LoVo (cell line): ENCODE measurements at regions not wholly inside any gene's neighbourhood (a gene's known extent, or its start where the extent isn't known, plus 50 kb on each side); places are given as distances from the start of the nearest gene placed in this dataset.
"Not testable (repeated sequence)": the region's sequence is repeated elsewhere in the genome, so short reads cannot be mapped to it uniquely, and the experiment has no call there.

Source experiments
- DNase-seq: peaks from one replicate; pipeline ENCODE4 v3.0.0-alpha.2; 2016; ENCODE audit warnings: low spot score

DNA sequence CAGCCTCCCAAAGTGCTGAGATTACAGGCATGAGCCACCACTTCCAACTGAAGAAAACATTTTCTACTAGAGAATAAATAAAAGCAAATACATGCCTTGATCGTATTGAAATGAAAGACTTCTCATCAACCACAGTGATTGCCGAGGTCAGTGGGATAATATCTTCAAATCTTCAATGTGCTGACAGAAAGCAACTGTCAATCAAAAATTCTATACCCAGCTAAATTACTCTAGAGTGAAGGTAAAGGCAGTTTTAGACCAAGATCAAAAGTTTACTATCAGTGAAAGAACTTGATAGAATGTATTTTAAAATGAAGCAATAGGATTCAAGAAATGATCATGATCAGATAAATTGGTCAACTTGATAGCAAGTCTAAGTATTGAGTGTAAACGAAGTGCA is 130.6 kb downstream of the BRD1 start:
- no peak for DNase-seq

DNA sequence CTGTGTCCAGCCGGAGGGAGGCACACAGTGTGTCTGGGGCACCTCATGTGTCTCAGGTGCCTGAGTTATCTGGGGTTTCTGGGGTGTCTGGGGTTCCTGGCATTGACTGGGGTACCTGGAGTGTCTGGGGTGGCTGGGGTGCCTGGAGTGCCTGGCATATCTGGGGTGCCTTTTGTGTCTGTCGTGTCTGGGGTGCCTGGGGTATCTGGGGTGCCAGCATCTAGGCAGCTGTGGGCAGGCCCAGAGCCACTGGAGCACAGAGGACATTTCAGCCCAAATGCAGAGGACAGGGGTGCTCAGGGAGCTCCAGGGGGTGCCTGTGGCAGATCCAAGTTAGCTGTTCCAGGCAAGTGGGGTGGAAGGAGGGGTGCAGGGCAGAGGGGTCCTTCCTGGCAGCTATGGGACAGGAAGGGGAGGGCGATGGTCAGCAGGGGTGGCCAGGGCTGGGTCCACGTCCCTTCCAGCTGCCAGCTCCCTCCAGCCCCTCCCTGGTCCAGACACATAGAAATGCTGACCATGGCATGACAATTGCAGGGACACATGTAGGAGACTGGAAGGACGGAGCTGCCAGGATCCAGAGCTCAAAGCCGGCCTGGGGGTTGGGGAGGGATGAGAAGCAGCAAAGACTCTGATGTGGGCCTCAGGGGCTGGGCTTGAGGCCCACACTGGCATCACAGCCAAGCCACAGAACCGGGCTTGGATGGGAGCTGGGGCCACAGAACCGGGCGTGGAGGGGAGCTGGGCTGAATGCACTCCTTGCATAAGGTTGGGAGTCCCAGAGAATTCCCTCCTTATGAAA is 133.0 kb downstream of the BRD1 start:
- no peak for DNase-seq

DNA sequence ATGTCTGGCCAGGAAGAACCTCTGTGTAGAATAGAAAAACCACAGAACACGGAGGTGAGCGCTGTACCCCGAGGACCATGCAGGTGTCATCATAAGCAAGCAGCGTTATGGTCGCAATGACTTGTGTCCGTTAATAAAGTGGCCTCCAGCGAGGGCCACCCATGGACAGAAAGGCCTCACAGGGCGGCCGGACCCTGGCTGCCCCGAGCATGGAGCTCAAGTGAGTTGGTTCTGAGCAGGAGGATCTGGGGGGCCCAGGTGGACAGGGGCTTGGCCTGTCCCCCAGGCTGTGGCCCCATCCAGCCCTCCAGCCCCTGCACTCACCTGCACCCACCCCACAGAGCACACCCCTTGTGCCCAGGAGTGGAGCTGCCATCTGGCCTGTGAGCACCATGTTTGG is 133.8 kb downstream of the BRD1 start:
- DNase-seq = no peak

DNA sequence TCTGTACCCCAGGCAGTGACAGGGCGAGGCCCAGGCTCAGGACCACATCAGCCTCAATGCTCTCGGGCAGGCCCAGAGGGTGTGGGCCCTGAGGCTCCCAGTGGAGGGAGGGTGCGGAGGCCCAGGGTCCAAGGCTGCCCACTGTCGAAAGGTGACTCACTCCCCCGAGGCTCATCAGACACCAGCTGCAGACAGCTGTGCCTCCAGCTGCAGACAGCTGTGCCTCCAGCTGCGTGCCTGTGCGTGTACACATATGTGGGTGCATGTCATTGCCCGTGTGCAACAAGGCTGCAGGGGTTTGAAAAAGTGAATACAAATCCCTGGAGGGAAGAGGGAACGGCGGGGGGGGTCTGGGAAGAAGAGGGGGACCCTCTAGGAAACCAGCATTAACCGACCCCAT is 134.3 kb downstream of the BRD1 start:
- no peak for DNase-seq

DNA sequence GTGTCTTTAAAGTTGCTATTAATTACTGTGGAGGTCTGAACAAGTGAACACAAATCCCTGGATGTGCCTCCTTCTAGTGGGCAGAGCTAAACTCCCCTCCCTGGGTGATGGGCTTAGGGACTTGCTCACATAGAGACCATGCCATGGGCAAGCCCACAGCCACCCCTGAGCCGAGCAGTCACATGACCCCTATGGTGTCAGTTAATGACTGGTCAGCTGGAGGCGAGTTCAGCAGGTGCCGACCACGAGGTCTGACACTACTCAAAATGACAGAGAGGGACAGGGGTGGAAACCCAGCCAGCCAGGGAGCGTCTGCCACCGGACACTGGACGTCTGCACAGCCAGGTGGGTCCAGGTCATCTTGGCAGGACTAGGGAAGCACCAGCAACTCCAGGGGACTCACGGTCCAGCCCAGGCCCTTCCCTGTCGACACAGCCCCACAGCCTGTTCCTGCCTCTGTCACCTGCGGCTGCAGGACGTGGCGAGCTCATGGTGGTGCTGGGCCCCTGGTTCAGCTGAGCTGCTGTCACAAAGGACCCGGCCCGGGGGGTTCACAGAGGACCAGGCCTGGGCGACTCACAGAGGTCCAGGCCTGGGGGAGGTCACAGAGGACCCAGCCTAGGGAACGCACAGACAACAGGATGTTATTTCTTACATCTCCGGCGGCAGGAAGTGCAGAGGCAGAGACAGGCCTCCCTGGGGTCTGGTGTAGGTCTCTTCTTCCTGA is 135.0 kb downstream of the BRD1 start:
- DNase-seq = no peak

DNA sequence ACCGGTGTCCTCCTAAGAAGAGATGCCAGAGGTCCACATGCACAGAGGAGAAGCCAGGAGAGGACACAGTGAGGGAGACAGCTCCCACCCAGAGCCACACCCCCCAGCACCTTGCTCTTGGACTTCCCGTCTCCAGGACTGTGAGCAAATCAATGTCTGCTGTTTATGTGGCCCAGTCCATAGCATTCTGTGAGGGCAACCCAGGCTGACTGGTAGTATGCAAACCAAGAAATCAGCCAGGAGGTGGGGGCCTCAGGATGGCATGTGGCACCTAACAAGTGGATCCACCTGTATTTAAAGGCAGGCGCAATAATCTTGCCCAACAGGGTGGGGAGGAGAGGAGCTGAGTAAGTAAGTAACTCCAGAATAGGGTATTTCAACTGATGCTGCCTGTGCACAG is 136.4 kb downstream of the BRD1 start:
- DNase-seq = no peak

DNA sequence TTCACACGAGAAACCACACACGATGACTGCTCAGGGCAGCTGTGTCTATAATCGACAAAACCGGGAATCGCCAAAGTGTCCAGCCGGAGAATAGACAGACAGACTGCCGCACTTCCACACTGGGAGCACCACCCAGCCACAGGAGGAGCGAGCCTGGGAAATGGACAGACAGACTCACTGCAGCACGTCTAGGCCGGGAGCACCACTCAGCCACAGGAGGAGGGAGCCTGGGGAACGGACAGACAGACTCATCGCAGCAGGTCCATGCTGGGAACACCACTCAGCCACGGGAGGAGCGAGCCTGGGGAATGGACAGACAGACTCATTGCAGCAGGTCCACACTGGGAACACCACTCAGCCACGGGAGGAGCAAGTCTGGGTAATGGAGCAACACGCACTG is 137.2 kb downstream of the BRD1 start:
- DNase-seq = no peak

DNA sequence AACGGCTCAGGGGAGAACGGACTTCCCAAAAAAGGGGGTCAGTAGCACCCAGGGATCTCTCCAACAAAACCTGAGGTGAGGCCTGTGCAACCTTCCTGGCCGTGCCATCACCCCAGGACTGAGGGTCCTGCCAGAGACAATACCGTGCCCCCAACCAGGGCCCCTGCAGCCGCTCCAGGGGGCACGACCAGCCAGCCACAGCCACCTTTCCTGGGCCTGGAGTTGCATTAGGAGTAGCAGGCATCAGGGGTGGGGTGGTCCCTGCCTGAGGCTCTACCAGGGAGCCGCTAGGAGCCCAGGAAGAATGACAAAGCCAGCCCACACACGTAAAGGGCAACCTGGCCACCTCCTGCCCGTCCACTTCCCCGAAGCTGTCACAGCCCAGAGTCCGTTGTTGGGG is 137.8 kb downstream of the BRD1 start:
- DNase-seq = no peak

DNA sequence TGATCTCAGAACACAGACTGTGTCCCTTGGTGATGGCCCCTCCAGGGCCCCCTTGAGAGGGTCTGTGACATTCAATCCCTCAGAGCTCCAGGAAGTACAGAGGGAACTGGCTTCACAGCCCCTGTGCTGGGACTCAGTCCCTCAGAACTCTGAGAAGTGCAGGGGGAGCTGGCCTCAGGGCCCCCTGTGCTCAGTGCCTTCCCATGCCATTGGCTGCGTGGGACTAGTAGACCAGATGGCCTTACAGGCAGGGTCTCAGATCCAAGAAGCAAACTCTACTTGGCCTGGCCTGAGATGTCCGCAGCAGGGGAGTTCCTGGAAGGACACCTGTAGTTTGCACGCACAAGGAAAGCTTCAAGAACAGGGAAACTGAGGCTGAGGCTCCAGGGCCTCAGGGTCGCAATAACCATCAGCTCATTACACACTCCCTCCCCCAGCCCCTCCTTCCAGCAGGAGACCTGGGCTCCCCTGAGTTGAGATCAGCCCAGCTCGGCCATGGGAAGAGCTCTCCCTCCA is 138.4 kb downstream of the BRD1 start:
- no peak for DNase-seq

DNA sequence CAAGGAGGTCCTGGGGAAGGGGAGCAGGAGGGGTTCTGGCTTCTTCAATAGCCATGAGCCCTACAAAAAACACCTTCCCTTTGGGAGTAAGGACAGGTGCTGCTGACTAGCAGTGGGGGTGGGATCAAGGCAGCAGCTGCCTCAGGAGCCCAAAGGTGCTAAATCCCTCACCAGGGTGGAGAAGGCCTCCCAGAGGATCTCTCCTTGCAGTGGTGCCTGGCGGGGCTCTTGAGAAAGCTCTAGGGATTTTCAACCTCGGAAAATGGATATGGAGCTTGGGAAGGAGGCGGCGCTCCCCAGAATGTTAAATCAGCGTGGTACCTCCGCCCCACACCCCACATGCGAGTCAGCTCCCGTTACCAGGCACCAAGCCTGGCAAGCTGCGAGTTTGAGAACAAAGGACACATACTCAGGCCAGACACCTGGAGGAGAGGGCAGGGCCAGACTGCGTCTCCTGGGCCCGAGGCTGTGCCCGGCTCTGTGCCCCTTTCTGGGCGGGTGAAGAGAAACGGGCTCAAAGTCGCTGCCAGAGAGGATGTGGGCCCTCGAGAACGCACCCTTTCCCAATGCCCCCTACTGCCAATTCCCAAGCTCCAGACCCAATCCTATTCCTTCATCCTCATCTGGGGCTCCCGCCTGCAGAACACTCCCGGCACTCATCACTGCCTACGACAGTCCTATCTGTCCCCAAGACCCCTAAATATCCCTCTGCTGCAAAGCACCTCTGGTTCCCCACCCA is 139.0 kb downstream of the BRD1 start:
- DNase-seq = no peak

DNA sequence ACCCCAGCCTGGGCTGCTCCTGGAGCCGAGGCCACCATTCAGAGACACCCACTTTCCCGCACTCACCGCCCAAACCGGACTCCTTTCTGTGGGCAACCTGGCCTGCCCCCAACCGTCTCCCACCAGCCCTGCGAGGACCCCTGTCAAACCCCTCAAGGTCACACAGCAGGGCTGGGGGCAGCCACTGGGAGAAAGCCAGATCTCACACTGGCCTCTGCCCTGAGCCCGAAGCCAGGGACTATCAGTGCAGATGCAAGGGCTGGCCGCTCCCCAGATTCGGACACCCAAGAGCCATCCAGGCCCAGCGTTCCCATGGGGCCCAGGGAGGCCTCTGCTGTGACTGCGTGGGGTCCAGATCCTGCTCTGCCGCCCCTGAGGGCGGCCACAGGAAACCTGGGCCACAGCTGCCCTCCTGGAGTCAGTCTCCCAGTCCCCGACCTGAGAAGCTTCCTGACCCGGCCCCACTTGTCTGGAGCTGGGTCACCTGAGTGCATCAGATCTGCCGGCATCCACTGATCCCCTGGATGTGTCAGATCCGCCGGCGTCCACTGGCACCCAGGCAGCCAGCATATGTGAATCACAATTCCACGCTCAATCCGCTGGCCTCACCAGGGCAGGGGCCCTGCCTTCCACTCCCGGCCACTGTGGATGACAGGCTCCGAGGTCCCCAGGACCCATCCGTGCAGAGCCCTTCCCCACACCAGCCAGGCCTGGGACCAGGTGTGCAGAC is 139.7 kb downstream of the BRD1 start:
- no peak for DNase-seq

DNA sequence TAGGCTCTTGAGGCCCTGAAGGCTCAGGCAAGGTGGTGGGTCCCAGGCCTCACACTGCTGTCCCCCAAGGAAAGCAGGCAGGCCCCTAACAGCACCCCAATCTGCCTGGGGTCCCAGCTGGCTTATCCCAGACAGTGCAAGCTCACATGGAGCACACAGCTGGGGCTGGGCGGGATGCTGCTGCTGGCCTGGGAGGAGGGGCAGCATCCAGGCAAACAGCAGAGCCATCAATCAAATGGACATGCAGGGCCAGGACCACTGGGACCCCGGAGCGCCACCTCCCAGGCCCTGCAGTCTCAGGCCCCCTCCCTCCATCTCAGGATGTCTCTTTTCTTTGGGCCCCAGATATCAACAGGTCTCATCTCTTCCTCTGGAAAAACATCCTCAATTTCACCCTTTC is 140.3 kb downstream of the BRD1 start:
- DNase-seq = no peak

DNA sequence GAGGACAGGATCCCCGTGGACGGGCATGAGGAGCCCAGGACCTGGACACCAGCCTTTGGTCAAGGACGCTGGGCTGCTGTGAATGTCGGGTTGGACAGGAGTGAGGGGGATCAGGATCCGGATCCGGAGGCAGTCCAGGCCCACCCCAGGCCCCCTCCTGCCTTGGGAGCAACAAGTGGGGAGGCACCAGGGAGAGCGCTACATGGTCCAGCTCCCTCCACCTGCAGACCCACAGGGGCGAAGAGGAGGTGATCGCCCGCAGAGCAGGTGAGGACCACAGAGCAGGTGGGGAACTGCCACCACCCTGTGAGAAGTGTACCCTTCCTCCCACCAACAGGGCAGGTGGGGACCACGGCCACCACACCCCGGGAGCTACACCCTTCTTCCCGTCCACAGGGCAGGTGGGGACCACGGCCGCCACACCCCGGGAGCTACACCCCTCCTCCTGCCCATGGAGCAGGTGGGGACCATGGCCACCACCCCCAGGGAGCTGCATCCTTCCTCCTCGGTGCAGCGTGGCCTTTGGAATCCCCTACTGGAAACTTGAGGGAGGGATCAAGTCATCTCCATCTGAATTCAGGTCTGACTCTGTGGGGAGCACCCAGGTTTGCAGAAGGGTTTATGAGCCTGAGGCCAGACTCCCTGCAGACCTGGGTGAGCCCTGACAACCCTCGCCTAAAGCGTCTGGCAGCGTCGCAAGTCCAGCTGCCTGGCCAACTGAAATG is 141.0 kb downstream of the BRD1 start:
- DNase-seq = no peak

DNA sequence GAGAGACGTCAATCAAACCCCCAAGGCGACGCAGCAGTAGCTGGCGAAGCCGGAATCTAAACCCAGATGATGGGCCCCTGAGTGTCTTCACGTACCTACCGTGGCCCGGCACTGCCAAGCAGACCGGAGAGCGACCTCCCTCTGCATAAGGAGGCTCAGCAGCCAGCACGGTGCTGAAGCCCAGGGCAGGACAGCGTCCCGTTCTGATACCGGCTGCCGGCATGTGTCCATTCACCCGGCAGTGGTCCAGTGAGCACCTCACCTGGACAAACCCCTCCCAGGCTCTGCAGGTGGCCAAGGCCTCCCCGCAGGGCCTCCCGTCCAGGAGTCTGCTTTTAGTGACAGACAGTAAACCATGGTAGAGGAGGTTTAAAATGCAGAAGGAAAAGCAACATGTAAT is 142.0 kb downstream of the BRD1 start:
- no peak for DNase-seq

DNA sequence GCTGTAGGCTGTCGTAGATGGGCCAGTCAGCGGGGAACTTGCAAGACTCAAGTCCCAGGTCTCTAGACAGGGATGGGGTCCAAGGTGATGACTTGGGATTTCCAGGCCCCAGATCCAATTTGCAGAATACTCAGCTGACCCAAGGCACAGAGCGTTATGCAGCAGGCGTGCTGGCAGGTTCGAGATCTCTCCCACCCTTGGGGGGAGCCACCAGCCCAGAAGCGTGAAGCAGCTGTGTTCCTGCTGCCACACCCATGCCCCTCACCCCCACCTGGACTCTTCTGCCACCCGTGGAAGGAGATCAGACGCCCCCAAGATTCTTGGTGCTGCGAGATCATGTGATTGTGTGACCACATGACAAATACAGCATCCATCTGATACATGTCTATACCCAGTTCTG is 142.6 kb downstream of the BRD1 start:
- no peak for DNase-seq

DNA sequence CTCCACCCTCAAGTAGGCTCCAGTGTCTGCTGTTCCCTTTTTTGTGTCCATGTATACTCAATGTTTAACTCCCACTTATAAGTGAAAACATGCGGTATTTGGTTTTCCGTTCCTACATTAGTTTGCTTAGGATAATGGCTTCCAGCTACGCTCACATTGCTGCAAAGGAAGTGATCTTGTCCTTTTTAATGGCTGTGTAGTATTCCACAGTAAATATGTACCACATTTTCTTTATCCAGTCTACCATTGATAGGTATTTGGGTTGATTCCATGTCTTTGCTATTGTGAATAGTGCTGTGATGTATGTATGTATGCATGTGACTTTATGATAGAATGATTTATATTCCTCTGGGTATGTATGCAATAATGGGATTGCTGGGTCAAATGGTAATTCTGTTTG is 144.6 kb downstream of the BRD1 start:
- no peak for DNase-seq

DNA sequence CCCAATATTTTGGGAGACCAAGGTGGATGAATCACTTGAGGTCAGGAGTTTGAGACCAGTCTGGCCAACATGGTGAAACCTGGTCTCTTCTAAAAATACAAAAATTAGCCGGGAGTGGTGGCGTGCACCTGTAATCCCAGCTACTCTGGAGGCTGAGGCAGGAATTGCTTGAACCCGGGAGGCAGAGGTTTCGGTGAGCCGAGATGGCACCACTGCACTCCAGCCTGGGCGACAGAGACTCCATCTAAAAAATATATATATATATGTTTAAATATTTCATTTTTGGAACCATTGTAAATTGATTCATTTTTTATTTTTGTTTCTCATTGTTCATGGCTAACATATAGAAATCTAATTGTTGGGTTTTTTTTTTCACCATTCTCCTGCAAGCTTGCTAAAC is 146.9 kb downstream of the BRD1 start:
- not testable (repeated sequence) for DNase-seq

DNA sequence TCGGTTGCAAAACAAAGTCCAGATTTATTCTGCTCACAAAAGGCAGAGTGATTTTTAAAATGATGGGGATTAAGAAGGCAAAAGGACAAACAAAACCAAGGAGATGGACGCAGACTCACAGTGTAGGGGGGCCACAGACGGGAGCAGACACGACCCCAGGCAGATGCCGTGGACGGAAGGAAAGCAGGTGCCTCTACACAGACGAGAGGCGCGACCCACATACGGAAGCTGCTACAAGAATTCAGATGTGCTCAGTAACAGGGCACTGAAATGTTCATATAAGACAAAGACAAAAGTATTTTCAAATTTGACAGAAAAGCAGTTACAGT is 148.9 kb downstream of the BRD1 start:
- no peak for DNase-seq

DNA sequence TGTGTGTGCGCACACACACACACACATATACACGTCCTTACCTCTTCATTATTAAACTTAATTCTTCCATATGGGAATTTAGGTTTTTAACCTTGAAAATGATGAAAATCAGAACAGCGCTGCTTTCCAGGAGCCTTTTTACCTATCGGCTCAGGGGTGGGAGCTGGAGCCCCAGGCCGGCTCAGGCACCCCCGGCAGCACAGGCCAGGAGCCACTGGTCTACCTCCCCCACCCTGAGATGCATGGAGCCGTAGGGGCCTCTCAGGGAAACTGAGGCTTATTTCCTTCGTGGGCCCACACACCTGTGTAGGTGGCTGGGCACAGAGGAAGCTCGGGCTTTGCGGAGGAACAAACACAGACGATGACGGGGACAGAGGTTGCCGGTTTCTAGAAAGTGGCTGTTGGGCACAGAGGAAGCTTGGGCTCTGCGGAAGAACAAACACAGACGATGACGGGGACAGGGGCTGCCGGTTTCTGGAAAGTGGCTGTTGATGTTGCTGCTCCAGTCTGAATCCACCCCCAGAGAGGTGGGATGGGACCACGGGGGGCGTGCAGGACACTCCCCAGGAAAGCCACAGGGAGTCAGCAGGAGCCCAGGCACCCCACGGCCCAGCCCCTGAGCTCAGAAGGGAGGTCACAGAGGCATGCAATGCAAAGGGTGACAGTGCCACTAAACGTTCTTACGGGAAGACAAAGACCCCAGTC is 149.4 kb downstream of the BRD1 start:
- no peak for DNase-seq

DNA sequence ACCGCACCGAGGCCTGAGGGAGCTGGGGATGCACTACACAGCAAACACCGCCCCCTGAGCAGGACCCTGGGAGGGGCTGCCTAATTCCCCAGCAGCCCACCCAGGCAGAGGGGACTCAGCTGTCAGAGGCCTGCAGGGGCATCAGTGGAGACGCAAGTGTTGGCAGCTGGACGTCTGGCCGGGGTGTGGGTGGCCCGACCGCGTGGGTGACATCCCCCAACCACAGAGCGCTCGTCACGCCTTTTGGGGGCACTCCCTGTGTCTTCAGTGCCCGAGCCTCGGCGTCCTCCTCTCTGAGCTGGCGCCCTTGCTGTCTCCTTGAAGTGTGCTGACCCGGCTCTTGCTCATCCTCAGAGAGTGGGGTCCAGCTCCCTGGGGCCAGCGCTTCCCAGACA is 150.2 kb downstream of the BRD1 start:
- no peak for DNase-seq
